IPS-18a (cell line): ENCODE measurements at regions not wholly inside any gene's neighbourhood (a gene's known extent, or its start where the extent isn't known, plus 50 kb on each side); places are given as distances from the start of the nearest gene placed in this dataset.
"Not testable (repeated sequence)": the region's sequence is repeated elsewhere in the genome, so short reads cannot be mapped to it uniquely, and the experiment has no call there.

ENCODE experiments used
- H3K27ac ChIP-seq: one replicate; pipeline ENCODE4 v1.5.1; 2013; ENCODE audit warnings: low read length
- H3K27me3 ChIP-seq: one replicate; pipeline ENCODE4 v1.6.1; 2013; ENCODE audit warnings: mild to moderate bottlenecking, low read length; ENCODE audit not compliant: control insufficient read depth, insufficient read depth
- H3K36me3 ChIP-seq: one replicate; pipeline ENCODE4 v1.6.1; 2013; ENCODE audit warnings: low read depth, low read length; ENCODE audit not compliant: control insufficient read depth
- H3K4me1 ChIP-seq: one replicate; pipeline ENCODE4 v1.6.1; 2013; ENCODE audit warnings: low read depth, low read length; ENCODE audit not compliant: control insufficient read depth
- H3K4me3 ChIP-seq: one replicate; pipeline ENCODE4 v1.5.1; 2013; ENCODE audit warnings: low read length
- H3K9ac ChIP-seq: one replicate; pipeline ENCODE4 v1.6.1; 2013; ENCODE audit warnings: mild to moderate bottlenecking, low read length, moderate library complexity
- H3K9me3 ChIP-seq: one replicate; pipeline ENCODE4 v1.6.1; 2013; ENCODE audit warnings: low read depth, low read length; ENCODE audit not compliant: control insufficient read depth

- H3K9me3 ChIP-seq, H3K4me3 ChIP-seq, H3K9ac ChIP-seq, H3K36me3 ChIP-seq, H3K27me3 ChIP-seq, H3K4me1 ChIP-seq, H3K27ac ChIP-seq: not testable (repeated sequence)
Observed at GRCh38 chr5:89523867-89524266, 640.9 kb upstream of the MEF2C start.

- H3K4me1 ChIP-seq = no peaks in the 10 kb centered on the region
- no peak overlapping the region for H3K4me3 ChIP-seq
- H3K9me3 ChIP-seq = no peaks in the 10 kb centered on the region
- no peak overlapping the region for H3K9ac ChIP-seq
- H3K27ac ChIP-seq = no peak overlapping the region
- H3K36me3 ChIP-seq = no peaks in the 10 kb centered on the region
- no peaks in the 10 kb centered on the region for H3K27me3 ChIP-seq
Observed at GRCh38 chr5:89520771-89521170, 637.8 kb upstream of the MEF2C start.

- Histone ChIP-seq H3K27me3 (no peaks in the 10 kb centered on the region), H3K4me3 (no peak overlapping the region), H3K36me3 (no peaks in the 10 kb centered on the region), H3K9me3 (no peaks in the 10 kb centered on the region), H3K27ac (no peak overlapping the region), H3K9ac (no peak overlapping the region), H3K4me1 (no peaks in the 10 kb centered on the region)
Observed at GRCh38 chr5:89513299-89514044, 630.5 kb upstream of the MEF2C start.

- H3K4me1 ChIP-seq = no peaks in the 10 kb centered on the region
- no peak overlapping the region for H3K27ac ChIP-seq
- H3K27me3 ChIP-seq = no peaks in the 10 kb centered on the region
- no peaks in the 10 kb centered on the region for H3K36me3 ChIP-seq
- no peak overlapping the region for H3K4me3 ChIP-seq
- H3K9ac ChIP-seq = no peak overlapping the region
- no peaks in the 10 kb centered on the region for H3K9me3 ChIP-seq
Observed at GRCh38 chr5:89504051-89504450, 621.1 kb upstream of the MEF2C start.

GRCh38 chr5:89499787-89500186, 616.8 kb upstream of the MEF2C start:
- Histone ChIP-seq H3K27ac (no peak overlapping the region), H3K4me3 (no peak overlapping the region), H3K36me3 (no peaks in the 10 kb centered on the region), H3K9ac (no peak overlapping the region), H3K9me3 (no peaks in the 10 kb centered on the region), H3K27me3 (no peaks in the 10 kb centered on the region), H3K4me1 (no peaks in the 10 kb centered on the region)

- Histone ChIP-seq H3K9me3 (no peaks in the 10 kb centered on the region), H3K27ac (no peak overlapping the region), H3K4me1 (no peaks in the 10 kb centered on the region), H3K36me3 (no peaks in the 10 kb centered on the region), H3K4me3 (no peak overlapping the region), H3K9ac (no peak overlapping the region), H3K27me3 (no peaks in the 10 kb centered on the region)
Observed at GRCh38 chr5:89498699-89499098, 615.7 kb upstream of the MEF2C start.

- Histone ChIP-seq H3K9ac (no peak overlapping the region), H3K4me3 (no peak overlapping the region), H3K4me1 (no peaks in the 10 kb centered on the region), H3K27me3 (no peaks in the 10 kb centered on the region), H3K27ac (no peak overlapping the region), H3K9me3 (no peaks in the 10 kb centered on the region), H3K36me3 (no peaks in the 10 kb centered on the region)
Observed at GRCh38 chr5:89493414-89493813, 610.4 kb upstream of the MEF2C start.

GRCh38 chr5:89484962-89485361, 602.0 kb upstream of the MEF2C start:
- Histone ChIP-seq H3K27ac (no peak overlapping the region), H3K36me3 (no peaks in the 10 kb centered on the region), H3K27me3 (no peaks in the 10 kb centered on the region), H3K4me3 (no peak overlapping the region), H3K9ac (no peak overlapping the region), H3K9me3 (no peaks in the 10 kb centered on the region), H3K4me1 (peaks cover 11% of the 10 kb centered on the region)

GRCh38 chr5:89480406-89481007, 597.5 kb upstream of the MEF2C start:
- H3K4me1 ChIP-seq = no peaks in the 10 kb centered on the region
- H3K4me3 ChIP-seq = no peak overlapping the region
- H3K36me3 ChIP-seq = no peaks in the 10 kb centered on the region
- H3K9me3 ChIP-seq = no peaks in the 10 kb centered on the region
- no peaks in the 10 kb centered on the region for H3K27me3 ChIP-seq
- H3K27ac ChIP-seq = no peak overlapping the region
- H3K9ac ChIP-seq = no peak overlapping the region

- Histone ChIP-seq H3K4me1 (no peaks in the 10 kb centered on the region), H3K36me3 (no peaks in the 10 kb centered on the region), H3K27ac (no peak overlapping the region), H3K4me3 (no peak overlapping the region), H3K9me3 (no peaks in the 10 kb centered on the region), H3K27me3 (no peaks in the 10 kb centered on the region), H3K9ac (no peak overlapping the region)
Observed at GRCh38 chr5:89478851-89479250, 595.9 kb upstream of the MEF2C start.

- Histone ChIP-seq H3K4me3 (no peak overlapping the region), H3K27me3 (no peaks in the 10 kb centered on the region), H3K4me1 (no peaks in the 10 kb centered on the region), H3K36me3 (no peaks in the 10 kb centered on the region), H3K9ac (no peak overlapping the region), H3K27ac (no peak overlapping the region), H3K9me3 (no peaks in the 10 kb centered on the region)
Observed at GRCh38 chr5:89473196-89473595, 590.2 kb upstream of the MEF2C start.

- no peak overlapping the region for H3K9ac ChIP-seq
- H3K36me3 ChIP-seq = no peaks in the 10 kb centered on the region
- H3K27ac ChIP-seq = no peak overlapping the region
- H3K4me1 ChIP-seq = no peaks in the 10 kb centered on the region
- no peaks in the 10 kb centered on the region for H3K9me3 ChIP-seq
- no peaks in the 10 kb centered on the region for H3K27me3 ChIP-seq
- H3K4me3 ChIP-seq = no peak overlapping the region
Observed at GRCh38 chr5:89471541-89471940, 588.6 kb upstream of the MEF2C start.
